ENCODE measurements at regions not wholly inside any gene's neighbourhood (a gene's known extent, or its start where the extent isn't known, plus 50 kb on each side); places are given as distances from the start of the nearest gene placed in this dataset.
A peak's percentile ranks its signal among the peaks of the same experiment; 100 is the strongest.

DNA sequence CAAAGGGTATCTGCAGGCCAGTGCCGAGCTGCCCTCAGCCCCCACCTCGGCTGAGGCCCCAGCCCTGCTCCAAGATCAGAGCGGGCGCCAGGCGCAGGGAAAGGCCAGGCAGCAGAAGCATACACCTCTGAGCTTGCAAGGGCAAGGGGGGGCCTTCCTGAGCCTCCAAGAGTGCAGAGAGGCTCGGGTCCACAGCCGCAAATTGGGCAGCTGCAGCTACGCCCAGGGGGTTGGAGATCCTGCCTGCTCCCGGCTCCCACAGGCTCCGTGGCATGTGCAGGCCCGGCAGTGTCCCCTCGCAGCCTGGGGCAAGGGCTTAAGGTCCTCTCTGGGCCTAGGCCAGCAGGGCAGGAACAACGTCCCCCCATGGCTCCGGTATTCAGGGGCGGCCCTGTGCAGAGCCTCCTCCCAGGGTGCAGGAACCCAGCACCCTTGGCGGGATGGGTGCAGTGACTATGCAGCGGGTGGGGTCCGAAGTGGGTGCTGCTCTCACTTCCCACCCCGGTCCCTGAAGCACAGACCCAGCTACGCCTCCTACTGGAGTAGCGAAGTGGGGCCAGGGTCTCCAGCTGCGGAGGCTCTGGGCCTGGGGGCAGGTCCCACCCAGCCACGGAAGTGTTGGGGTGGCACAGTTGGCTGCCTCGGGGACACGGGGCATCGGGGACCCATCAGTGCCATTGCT is 120.2 kb upstream of the TMEFF2 start:
- TF ChIP-seq, protein P1, sequence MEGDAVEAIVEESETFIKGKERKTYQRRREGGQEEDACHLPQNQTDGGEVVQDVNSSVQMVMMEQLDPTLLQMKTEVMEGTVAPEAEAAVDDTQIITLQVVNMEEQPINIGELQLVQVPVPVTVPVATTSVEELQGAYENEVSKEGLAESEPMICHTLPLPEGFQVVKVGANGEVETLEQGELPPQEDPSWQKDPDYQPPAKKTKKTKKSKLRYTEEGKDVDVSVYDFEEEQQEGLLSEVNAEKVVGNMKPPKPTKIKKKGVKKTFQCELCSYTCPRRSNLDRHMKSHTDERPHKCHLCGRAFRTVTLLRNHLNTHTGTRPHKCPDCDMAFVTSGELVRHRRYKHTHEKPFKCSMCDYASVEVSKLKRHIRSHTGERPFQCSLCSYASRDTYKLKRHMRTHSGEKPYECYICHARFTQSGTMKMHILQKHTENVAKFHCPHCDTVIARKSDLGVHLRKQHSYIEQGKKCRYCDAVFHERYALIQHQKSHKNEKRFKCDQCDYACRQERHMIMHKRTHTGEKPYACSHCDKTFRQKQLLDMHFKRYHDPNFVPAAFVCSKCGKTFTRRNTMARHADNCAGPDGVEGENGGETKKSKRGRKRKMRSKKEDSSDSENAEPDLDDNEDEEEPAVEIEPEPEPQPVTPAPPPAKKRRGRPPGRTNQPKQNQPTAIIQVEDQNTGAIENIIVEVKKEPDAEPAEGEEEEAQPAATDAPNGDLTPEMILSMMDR (IDR thresholded peaks at IDR 0.05; ENCODE audit: low read depth, low read length), result no peak
- H3K27ac ChIP-seq, result no peak overlapping the region
- H3K4me3 ChIP-seq, result no peak overlapping the region
- no peaks in the 10 kb centered on the region for H3K9me3 ChIP-seq (ENCODE audit: low read depth)
- DNase-seq (ENCODE audit: low read depth in 1 of 2, low spot score in 1 of 2), result no peak
- no peaks in the 10 kb centered on the region for H3K4me1 ChIP-seq (ENCODE audit: low read depth)
- H3K36me3 ChIP-seq, result no peaks in the 10 kb centered on the region
- no peaks in the 10 kb centered on the region for H3K27me3 ChIP-seq

DNA sequence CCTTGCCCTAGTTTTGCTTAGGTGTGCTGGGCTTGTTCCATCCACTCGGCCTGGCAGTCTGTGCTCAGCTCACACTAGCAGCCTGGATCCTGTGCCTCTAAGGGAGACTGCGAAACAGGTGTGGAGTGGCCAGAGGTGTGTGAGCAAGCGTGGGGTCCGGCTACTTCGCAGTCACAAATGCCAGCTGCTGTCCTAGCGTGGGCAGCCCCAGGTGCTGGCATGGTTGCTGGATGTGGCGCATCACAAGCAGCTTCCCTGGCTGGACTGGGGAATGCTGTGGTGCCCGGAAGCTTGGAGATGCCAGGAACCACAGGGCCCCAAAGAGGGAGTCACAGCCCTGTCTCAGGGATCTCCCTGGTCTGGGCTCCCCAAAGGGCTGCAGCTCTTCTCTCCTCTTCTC is 119.0 kb upstream of the TMEFF2 start:
- no peaks in the 10 kb centered on the region for H3K36me3 ChIP-seq
- no peaks in the 10 kb centered on the region for H3K27me3 ChIP-seq
- TF ChIP-seq, protein P1 (IDR thresholded peaks at IDR 0.05; ENCODE audit: low read depth, low read length), result no peak
- no peaks in the 10 kb centered on the region for H3K9me3 ChIP-seq (ENCODE audit: low read depth)
- no peak overlapping the region for H3K4me3 ChIP-seq
- DNase-seq (ENCODE audit: low read depth in 1 of 2, low spot score in 1 of 2), result no peak
- no peak overlapping the region for H3K27ac ChIP-seq
- no peaks in the 10 kb centered on the region for H3K4me1 ChIP-seq (ENCODE audit: low read depth)

DNA sequence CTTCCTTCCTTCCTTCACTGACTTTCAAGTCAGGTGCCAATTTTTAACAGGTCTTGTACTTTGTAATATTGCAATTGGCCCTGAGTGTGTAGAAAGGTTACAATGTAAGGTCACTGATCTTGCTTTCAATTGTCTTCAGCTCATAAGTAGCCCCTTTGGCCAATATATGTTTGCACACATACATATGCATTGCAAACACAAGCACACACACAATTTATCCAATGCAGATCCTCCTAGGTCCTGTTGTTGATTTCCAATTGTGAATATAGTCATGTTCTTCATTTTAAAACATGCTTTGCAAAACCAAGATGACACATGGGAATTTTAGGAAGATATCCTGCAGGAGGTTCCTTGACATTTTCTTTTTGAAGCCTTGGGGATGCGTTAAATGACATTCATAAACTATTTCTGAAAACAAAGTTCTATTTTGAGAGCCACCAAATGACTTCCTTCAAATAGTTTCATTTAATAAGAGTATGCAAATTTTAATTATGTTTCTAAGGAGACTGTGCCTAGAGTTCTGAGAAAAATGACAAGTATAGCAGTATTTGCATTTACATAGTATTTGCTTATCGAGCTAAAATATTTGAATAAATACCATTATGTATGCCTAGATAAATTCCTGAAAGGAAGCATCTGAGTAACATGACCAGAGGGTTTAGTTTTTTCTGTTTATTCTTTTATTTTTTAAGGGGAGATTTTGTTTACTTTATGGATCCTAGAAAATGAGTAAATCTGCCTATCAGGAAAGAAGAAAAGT is 117.1 kb upstream of the TMEFF2 start:
- Histone ChIP-seq H3K36me3 (no peaks in the 10 kb centered on the region), H3K4me3 (no peak overlapping the region), H3K4me1 (ENCODE audit: low read depth) (no peaks in the 10 kb centered on the region), H3K27ac (no peak overlapping the region), H3K27me3 (no peaks in the 10 kb centered on the region), H3K9me3 (ENCODE audit: low read depth) (no peaks in the 10 kb centered on the region)
- TF ChIP-seq, protein P1 (IDR thresholded peaks at IDR 0.05; ENCODE audit: low read depth, low read length), result no peak
- DNase-seq (ENCODE audit: low read depth in 1 of 2, low spot score in 1 of 2), result no peak

DNA sequence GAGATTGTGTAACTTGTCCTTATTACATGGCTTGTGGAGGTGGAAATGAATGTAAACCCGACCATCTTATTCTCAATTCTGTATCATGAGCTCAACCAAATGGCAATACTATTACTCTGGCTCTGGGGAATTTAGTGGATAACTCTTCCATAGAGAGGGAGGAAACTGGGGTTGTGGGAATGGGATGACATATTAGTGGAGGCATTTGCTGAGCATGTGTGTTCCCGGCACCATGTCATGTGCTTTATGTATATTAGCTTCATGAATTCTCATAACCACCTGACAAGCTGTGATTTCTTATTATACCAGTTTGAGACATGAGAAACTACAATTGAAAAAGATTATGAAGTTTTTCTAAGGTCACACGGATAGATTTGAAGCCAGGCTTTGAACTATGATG is 112.8 kb upstream of the TMEFF2 start:
- DNase-seq (ENCODE audit: low read depth in 1 of 2, low spot score in 1 of 2), result no peak
- Histone ChIP-seq H3K4me3 (no peak overlapping the region), H3K27ac (no peak overlapping the region), H3K9me3 (ENCODE audit: low read depth) (no peaks in the 10 kb centered on the region), H3K27me3 (no peaks in the 10 kb centered on the region), H3K36me3 (no peaks in the 10 kb centered on the region), H3K4me1 (ENCODE audit: low read depth) (no peaks in the 10 kb centered on the region)
- TF ChIP-seq, protein P1 (IDR thresholded peaks at IDR 0.05; ENCODE audit: low read depth, low read length), result no peak

DNA sequence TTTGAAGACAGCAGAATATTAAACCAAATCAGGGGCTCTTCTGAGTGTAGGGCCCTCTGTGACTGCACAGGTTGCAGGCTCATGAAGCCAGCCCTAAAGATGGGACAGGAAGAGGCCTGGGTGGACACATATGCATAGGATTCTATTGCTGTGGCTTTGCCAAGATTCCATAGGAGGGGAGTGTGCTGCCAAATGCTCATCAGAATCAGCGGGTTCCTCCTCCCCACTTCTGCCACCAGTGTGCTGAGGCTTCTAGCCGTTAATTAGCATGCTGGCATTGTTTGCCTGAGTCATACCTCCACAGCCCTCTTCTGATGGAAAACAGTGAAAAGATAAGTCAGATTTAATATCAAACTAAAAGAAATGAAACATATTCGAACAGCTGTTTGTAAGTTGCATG is 103.9 kb upstream of the TMEFF2 start:
- TF ChIP-seq, protein P1 (IDR thresholded peaks at IDR 0.05; ENCODE audit: low read depth, low read length), result no peak
- no peaks in the 10 kb centered on the region for H3K27me3 ChIP-seq
- H3K27ac ChIP-seq, result no peak overlapping the region
- peak in 1 of 2 donors; percentile 3 for DNase-seq (ENCODE audit: low read depth in 1 of 2, low spot score in 1 of 2)
- H3K36me3 ChIP-seq, result no peaks in the 10 kb centered on the region
- H3K4me1 ChIP-seq (ENCODE audit: low read depth), result no peaks in the 10 kb centered on the region
- H3K4me3 ChIP-seq, result no peak overlapping the region
- no peaks in the 10 kb centered on the region for H3K9me3 ChIP-seq (ENCODE audit: low read depth)
